ENCODE measurements at regions not wholly inside any gene's neighbourhood (a gene's known extent, or its start where the extent isn't known, plus 50 kb on each side); places are given as distances from the start of the nearest gene placed in this dataset.
A peak's percentile ranks its signal among the peaks of the same experiment; 100 is the strongest.
"Not testable (repeated sequence)": the region's sequence is repeated elsewhere in the genome, so short reads cannot be mapped to it uniquely, and the experiment has no call there.

- H3K4me3 ChIP-seq (ENCODE audit: control insufficient read depth in 2 of 3, extremely low read depth in 1 of 3, insufficient read depth in 2 of 3, low read depth in 1 of 3, low read length in 3 of 3); DNase-seq (ENCODE audit: low read depth, low spot score); H2AFZ ChIP-seq (ENCODE audit: control insufficient read depth, low read length); H3K27me3 ChIP-seq (ENCODE audit: control insufficient read depth, extremely low read depth, insufficient read depth, low read length); H3K27ac ChIP-seq (ENCODE audit: control insufficient read depth, insufficient read depth, low read length); FAIRE-seq; H4K20me1 ChIP-seq (ENCODE audit: control insufficient read depth, extremely low read depth, insufficient read depth, low read length); H3K4me2 ChIP-seq (ENCODE audit: control insufficient read depth, extremely low read depth, insufficient read depth, low read depth, low read length); H3K36me3 ChIP-seq (ENCODE audit: control insufficient read depth in 2 of 2, extremely low read depth in 1 of 2, insufficient read depth in 2 of 2, low read length in 2 of 2); H3K9me1 ChIP-seq (ENCODE audit: control insufficient read depth, extremely low read depth, insufficient read depth, low read length); H3K4me1 ChIP-seq (ENCODE audit: control insufficient read depth, extremely low read depth, insufficient read depth, low read length); H3K9ac ChIP-seq (ENCODE audit: control insufficient read depth, extremely low read depth, insufficient read depth, low read length); H3K79me2 ChIP-seq (ENCODE audit: control insufficient read depth, insufficient read depth, low read length); H3K9me3 ChIP-seq (ENCODE audit: control insufficient read depth, low read depth, low read length); dilution Hi-C loops (cut with MboI; ENCODE audit: extremely low pct_ligation_motif_present, low sequenced_read_pairs): not testable (repeated sequence)
- peak; percentile 75 for TF ChIP-seq EZH2 (IDR thresholded peaks at IDR 0.05; ENCODE audit: low read length)
Observed at GRCh38 chr1:143496526-143497373, 475.0 kb downstream of the FAM72C start.

Small RNA genes in the stretch of these regions (small RNA-seq; reads per million reads assigned to genes)
- gene AC239800.3 (ENCODE audit: insufficient read length in 3 of 3, low read depth in 3 of 3, low replicate concordance in 1 of 3) (0 reads per million in 3 experiments), gene HIST2H3PS2 (ENCODE audit: insufficient read length in 3 of 3, low read depth in 3 of 3, low replicate concordance in 1 of 3) (0 reads per million in 3 experiments), gene RNU1-114P (ENCODE audit: insufficient read length in 3 of 3, low read depth in 3 of 3, low replicate concordance in 1 of 3) (0 reads per million in 3 experiments), gene RNU1-143P (ENCODE audit: insufficient read length in 3 of 3, low read depth in 3 of 3, low replicate concordance in 1 of 3) (0 reads per million in 3 experiments), gene RNU1-92P (ENCODE audit: insufficient read length in 3 of 3, low read depth in 3 of 3, low replicate concordance in 1 of 3) (0 reads per million in 3 experiments), gene RNVU1-17 (ENCODE audit: insufficient read length in 3 of 3, low read depth in 3 of 3, low replicate concordance in 1 of 3) (0.67 to 1.3 (median 0.67) reads per million in 3 experiments), gene RNVU1-18 (ENCODE audit: insufficient read length in 3 of 3, low read depth in 3 of 3, low replicate concordance in 1 of 3) (0 reads per million in 3 experiments)

Data from keratinocyte (primary cell).